Prostate gland (tissue), 2 donors: ENCODE measurements at regions not wholly inside any gene's neighbourhood (a gene's known extent, or its start where the extent isn't known, plus 50 kb on each side); places are given as distances from the start of the nearest gene placed in this dataset.

Source experiments
- POLR2A ChIP-seq: fragments of 450-650 bp; IDR thresholded peaks from one replicate; pipeline ENCODE4 v1.6.1; 2016; ENCODE audit warnings: antibody characterized with exemption, mild to moderate bottlenecking
- POLR2AphosphoS5 ChIP-seq: sonication (generic); formaldehyde crosslinking; IDR thresholded peaks from one replicate; pipeline ENCODE4 v1.6.1; 2017; ENCODE audit warnings: antibody characterized with exemption
- TF ChIP-seq, protein P1 (sequence below), 4 experiments: fragments of 200-600 bp in 2 of 4; fragments of 450-650 bp in 2 of 4; sonication (generic) in 2 of 4; IDR thresholded peaks; 1 replicate in 3 of 4; 2 replicates in 1 of 4; pipeline ENCODE4 v1.5.1; 2016 to 2019; ENCODE audit warnings: antibody characterized with exemption in 4 of 4, mild to moderate bottlenecking in 2 of 4, moderate library complexity in 2 of 4

DNA sequence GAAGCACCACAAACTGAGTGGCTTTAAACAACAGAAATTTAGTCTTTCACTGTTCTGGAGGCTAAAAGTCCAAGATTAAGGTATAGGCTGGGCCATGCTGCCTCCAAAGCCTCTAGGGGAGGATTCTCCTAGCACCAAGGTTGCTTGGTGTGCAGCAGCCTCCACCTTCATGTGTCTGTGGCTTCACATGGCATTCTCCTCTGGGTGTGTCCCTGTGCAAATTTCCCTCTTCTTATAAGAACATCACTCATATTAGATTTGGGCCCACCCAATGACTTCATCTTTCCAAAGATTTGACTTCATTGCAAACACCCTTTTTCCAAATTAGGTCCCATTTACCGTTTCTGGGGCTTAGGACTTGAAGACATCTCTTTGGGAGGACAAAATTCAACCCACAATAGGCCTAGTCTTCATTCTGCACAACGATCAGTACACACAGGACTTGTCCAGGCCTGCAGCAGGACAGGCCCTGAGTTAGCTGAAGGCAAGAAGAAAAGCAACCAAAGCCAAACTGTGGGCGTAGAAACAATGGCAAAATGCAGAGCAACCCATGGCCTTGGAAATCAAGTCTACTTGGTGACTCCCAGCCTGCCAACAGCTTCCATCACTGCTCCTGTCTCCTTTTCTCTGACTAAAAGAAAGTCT lies 521.2 kb upstream of the NBEA start:
- TF ChIP-seq, protein P1, sequence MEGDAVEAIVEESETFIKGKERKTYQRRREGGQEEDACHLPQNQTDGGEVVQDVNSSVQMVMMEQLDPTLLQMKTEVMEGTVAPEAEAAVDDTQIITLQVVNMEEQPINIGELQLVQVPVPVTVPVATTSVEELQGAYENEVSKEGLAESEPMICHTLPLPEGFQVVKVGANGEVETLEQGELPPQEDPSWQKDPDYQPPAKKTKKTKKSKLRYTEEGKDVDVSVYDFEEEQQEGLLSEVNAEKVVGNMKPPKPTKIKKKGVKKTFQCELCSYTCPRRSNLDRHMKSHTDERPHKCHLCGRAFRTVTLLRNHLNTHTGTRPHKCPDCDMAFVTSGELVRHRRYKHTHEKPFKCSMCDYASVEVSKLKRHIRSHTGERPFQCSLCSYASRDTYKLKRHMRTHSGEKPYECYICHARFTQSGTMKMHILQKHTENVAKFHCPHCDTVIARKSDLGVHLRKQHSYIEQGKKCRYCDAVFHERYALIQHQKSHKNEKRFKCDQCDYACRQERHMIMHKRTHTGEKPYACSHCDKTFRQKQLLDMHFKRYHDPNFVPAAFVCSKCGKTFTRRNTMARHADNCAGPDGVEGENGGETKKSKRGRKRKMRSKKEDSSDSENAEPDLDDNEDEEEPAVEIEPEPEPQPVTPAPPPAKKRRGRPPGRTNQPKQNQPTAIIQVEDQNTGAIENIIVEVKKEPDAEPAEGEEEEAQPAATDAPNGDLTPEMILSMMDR (IDR thresholded peaks at IDR 0.05) = no peak
- TF ChIP-seq POLR2A = no peak
- no peak for TF ChIP-seq POLR2AphosphoS5
